HCT116 (cell line): ENCODE measurements at regions not wholly inside any gene's neighbourhood (a gene's known extent, or its start where the extent isn't known, plus 50 kb on each side); places are given as distances from the start of the nearest gene placed in this dataset.

ENCODE experiments used
- ATAC-seq: fragments of 200-7000 bp; cut with Tn5 transposase; 2 replicates; pipeline ENCODE4 v1.9.1; 2020; ENCODE audit warnings: mild to moderate bottlenecking, moderate library complexity
- BruUV-seq: library from RNA; stranded (reverse); fragments of 400-500 nt; replicated peaks from 2 replicates; lab custom pipeline; 2021; lab: Mats Ljungman, UMichigan
- CTCF ChIA-PET: fragments of 300-600 bp; sonication (Branson Sonifier 250); formaldehyde crosslinking; loops from one replicate; lab custom pipeline; 2021; ENCODE audit warnings: antibody characterized with exemption; lab: Charles Lee
- POLR2A ChIA-PET: fragments of 300-600, 350-600 bp; sonication (Branson Sonifier 250); formaldehyde crosslinking; loops from one replicate; lab custom pipeline; 2021; ENCODE audit warnings: antibody characterized with exemption; lab: Charles Lee
- RAD21 ChIA-PET, 2 experiments: fragments of 300-600 bp; sonication (Branson Sonifier 250); formaldehyde crosslinking; loops; one replicate each; lab custom pipeline; 2023; ENCODE audit warnings: low total read pairs in 2 of 2; ENCODE audit not compliant: uncharacterized antibody in 2 of 2, unreplicated experiment in 2 of 2, low non-redundant PET in 1 of 2; lab: Charles Lee
- DNase-seq: peaks from one replicate; pipeline ENCODE4 v3.0.0-alpha.2; 2010; ENCODE audit warnings: low read depth, low spot score
- H2AFZ ChIP-seq: fragments of 200-600 bp; shearing (Covaris generic), sonication (generic); 2 replicates; pipeline ENCODE4 v1.6.1; 2017; ENCODE audit warnings: low read depth, mixed run types, mixed read lengths, antibody characterized with exemption, low read length; ENCODE audit not compliant: poor library complexity, severe bottlenecking
- H3K27ac ChIP-seq: 2 replicates; pipeline ENCODE4 v1.5.1; 2012; ENCODE audit warnings: low read depth, low read length
- H3K27me3 ChIP-seq: fragments of 200-600 bp; sonication (generic); 2 replicates; pipeline ENCODE4 v1.6.1; 2016; ENCODE audit warnings: mixed run types, low read length, mixed read lengths; ENCODE audit not compliant: insufficient read depth
- H3K36me3 ChIP-seq, 2 experiments: fragments of 200-500 bp in 1 of 2; fragments of 200-600 bp in 1 of 2; sonication (Bioruptor generic) in 1 of 2; sonication (generic) in 1 of 2; 2 replicates each; pipeline versions ENCODE4 v1.5.1 to v1.6.1; 2014 to 2016; ENCODE audit warnings: low read length in 2 of 2, inconsistent platforms in 1 of 2, mixed read lengths in 1 of 2, mixed run types in 1 of 2; ENCODE audit not compliant: insufficient read depth in 2 of 2, control insufficient read depth in 1 of 2
- H3K4me1 ChIP-seq, 2 experiments: fragments of 200-600 bp in 1 of 2; sonication (generic) in 1 of 2; 2 replicates each; pipeline versions ENCODE4 v1.5.1 to v1.6.1; 2012 to 2017; ENCODE audit warnings: low read length in 2 of 2, inconsistent platforms in 1 of 2, mild to moderate bottlenecking in 1 of 2, mixed read lengths in 1 of 2, mixed run types in 1 of 2, moderate library complexity in 1 of 2; ENCODE audit not compliant: insufficient read depth in 2 of 2, control insufficient read depth in 1 of 2
- H3K4me2 ChIP-seq: fragments of 200-600 bp; sonication (generic); 2 replicates; pipeline ENCODE4 v1.6.1; 2017; ENCODE audit warnings: mixed run types, low read length, mixed read lengths
- H3K4me3 ChIP-seq, 2 experiments: fragments of 200-600 bp in 1 of 2; sonication (generic) in 1 of 2; replicated peaks in 1 of 2; 2 replicates each; pipeline ENCODE4 v1.5.1; 2011 to 2016; ENCODE audit warnings: low read length in 2 of 2, control low read depth in 1 of 2, low read depth in 1 of 2, mild to moderate bottlenecking in 1 of 2, mixed read lengths in 1 of 2, mixed run types in 1 of 2
- H3K79me2 ChIP-seq: fragments of 200-600 bp; sonication (generic); 2 replicates; pipeline ENCODE4 v1.6.1; 2017; ENCODE audit warnings: mild to moderate bottlenecking, mixed run types, low read length, moderate library complexity, mixed read lengths; ENCODE audit not compliant: insufficient read depth
- H3K9ac ChIP-seq: fragments of 200-600 bp; sonication (generic); 2 replicates; pipeline ENCODE4 v1.6.1; 2016; ENCODE audit warnings: low read length, mixed read lengths
- H3K9me2 ChIP-seq: fragments of 200-600 bp; sonication (generic), shearing (Covaris generic); 2 replicates; pipeline ENCODE4 v1.6.1; 2017; ENCODE audit warnings: mixed run types, mild to moderate bottlenecking, moderate library complexity; ENCODE audit not compliant: insufficient read depth
- H3K9me3 ChIP-seq, 2 experiments: fragments of 200-500 bp in 1 of 2; fragments of 200-600 bp in 1 of 2; sonication (Bioruptor generic) in 1 of 2; sonication (generic) in 1 of 2; 2 replicates each; pipeline ENCODE4 v1.6.1; 2014 to 2017; ENCODE audit warnings: low read length in 2 of 2, mixed read lengths in 2 of 2, inconsistent platforms in 1 of 2, low read depth in 1 of 2, mild to moderate bottlenecking in 1 of 2, mixed run types in 1 of 2, moderate library complexity in 1 of 2; ENCODE audit not compliant: control insufficient read depth in 1 of 2, insufficient read depth in 1 of 2
- H4K20me1 ChIP-seq: fragments of 200-600 bp; sonication (generic), shearing (Covaris generic); 2 replicates; pipeline ENCODE4 v1.6.1; 2017; ENCODE audit warnings: mixed run types, mild to moderate bottlenecking, moderate library complexity; ENCODE audit not compliant: insufficient read depth
- EGR1 ChIP-seq: IDR thresholded peaks from 2 replicates; pipeline ENCODE4 v1.6.1; 2012; ENCODE audit warnings: low read depth
- MAX ChIP-seq: IDR thresholded peaks from 2 replicates; pipeline ENCODE4 v1.6.1; 2012
- POLR2AphosphoS5 ChIP-seq: IDR thresholded peaks from 2 replicates; pipeline ENCODE4 v1.6.1; 2011; ENCODE audit warnings: mild to moderate bottlenecking, low read depth, low read length, moderate library complexity
- RAD21 ChIP-seq: IDR thresholded peaks from 2 replicates; pipeline ENCODE4 v1.6.1; 2012; ENCODE audit warnings: low read depth, mild to moderate bottlenecking
- SIN3A ChIP-seq: IDR thresholded peaks from 2 replicates; pipeline ENCODE4 v1.6.1; 2012; ENCODE audit warnings: low read depth
- SRF ChIP-seq: IDR thresholded peaks from 2 replicates; pipeline ENCODE4 v1.6.1; 2012; ENCODE audit warnings: low read depth
- TCF7L2 ChIP-seq: IDR thresholded peaks from 2 replicates; pipeline ENCODE4 v1.7.0; 2011; ENCODE audit warnings: borderline replicate concordance, inconsistent platforms; ENCODE audit not compliant: insufficient read depth, insufficient read length; ENCODE audit errors: extremely low read depth
- YY1 ChIP-seq: IDR thresholded peaks from 2 replicates; pipeline ENCODE4 v1.6.1; 2011; ENCODE audit warnings: low read length, low read depth, moderate library complexity, mild to moderate bottlenecking; ENCODE audit not compliant: insufficient replicate concordance; ENCODE audit errors: extremely low read depth
- ZBTB33 ChIP-seq: IDR thresholded peaks from 2 replicates; pipeline ENCODE4 v1.6.1; 2011; ENCODE audit warnings: mild to moderate bottlenecking, low read length, moderate library complexity; ENCODE audit not compliant: insufficient replicate concordance; ENCODE audit errors: extremely low read depth
- ZFX ChIP-seq: fragments of 450-650 bp; IDR thresholded peaks from 2 replicates; pipeline ENCODE4 v1.6.1; 2017
- intact Hi-C: fragments of 100-400 bp; cut with micrococcal nuclease; formaldehyde crosslinking; loops from 2 replicates; pipeline ENCODE4 v1.10.0; 2022

- ChIA-PET POLR2A (no interaction called here), CTCF (no interaction called here), RAD21 (no interaction called here)
- no peak for ATAC-seq
- Histone ChIP-seq H2AFZ (no peak overlapping the region), H3K9ac (no peak overlapping the region), H3K9me2 (no peaks in the 10 kb centered on the region), H4K20me1 (no peaks in the 10 kb centered on the region), H3K4me1 (no peaks in the 10 kb centered on the region), H3K27me3 (no peaks in the 10 kb centered on the region), H3K79me2 (no peaks in the 10 kb centered on the region), H3K27ac (no peak overlapping the region), H3K4me2 (no peak overlapping the region), H3K9me3 (no peaks in the 10 kb centered on the region), H3K36me3 (no peaks in the 10 kb centered on the region), H3K4me3 (no peak overlapping the region)
- no peak for DNase-seq
- intact Hi-C loops = no loop called here
- no peak for TF ChIP-seq ZFX
- no peak for TF ChIP-seq TCF7L2
- TF ChIP-seq SRF = no peak
- no peak for TF ChIP-seq MAX
- no peak for TF ChIP-seq POLR2AphosphoS5
- no peak for TF ChIP-seq EGR1
- no peak for TF ChIP-seq RAD21
- no TSS peak for BruUV-seq
Observed at GRCh38 chr1:188517139-188517538, 1688.4 kb downstream of the PLA2G4A start.

GRCh38 chr1:188551176-188551575 is 1722.4 kb downstream of the PLA2G4A start:
- no peaks in the 10 kb centered on the region for H3K4me1 ChIP-seq
- no peak overlapping the region for H3K9ac ChIP-seq
- intact Hi-C loops = no loop called here
- ChIA-PET POLR2A (no interaction called here), RAD21 (no interaction called here), CTCF (no interaction called here)
- no peak for ATAC-seq
- no peak overlapping the region for H3K27ac ChIP-seq
- H3K9me2 ChIP-seq = no peaks in the 10 kb centered on the region
- no peaks in the 10 kb centered on the region for H3K79me2 ChIP-seq
- H3K27me3 ChIP-seq = no peaks in the 10 kb centered on the region
- H4K20me1 ChIP-seq = no peaks in the 10 kb centered on the region
- TF ChIP-seq SIN3A (no peak), MAX (no peak), ZBTB33 (no peak), SRF (no peak), TCF7L2 (no peak), YY1 (no peak)
- TF ChIP-seq, all 23 proteins: peak for 0
- H3K4me3 ChIP-seq = no peak overlapping the region
- no peak overlapping the region for H2AFZ ChIP-seq
- no TSS peak for BruUV-seq
- no peaks in the 10 kb centered on the region for H3K9me3 ChIP-seq
- H3K4me2 ChIP-seq = no peak overlapping the region
- no peaks in the 10 kb centered on the region for H3K36me3 ChIP-seq
- DNase-seq = no peak
